ENCODE measurements at regions not wholly inside any gene's neighbourhood (a gene's known extent, or its start where the extent isn't known, plus 50 kb on each side); places are given as distances from the start of the nearest gene placed in this dataset.
"Not testable (repeated sequence)": the region's sequence is repeated elsewhere in the genome, so short reads cannot be mapped to it uniquely, and the experiment has no call there.

GRCh38 chr9:96108691-96109380 lies 193.1 kb downstream of the HSD17B3 start:
- TF ChIP-seq POLR2A (IDR thresholded peaks at IDR 0.05): no peak
- no peak for TF ChIP-seq POLR2AphosphoS5 (IDR thresholded peaks at IDR 0.05)
- no peak for TF ChIP-seq CTCF (IDR thresholded peaks at IDR 0.05)
- DNase-seq (ENCODE audit: low spot score): no peak
- no peaks in the 10 kb centered on the region for H3K36me3 ChIP-seq
- no peaks in the 10 kb centered on the region for H3K27me3 ChIP-seq (replicated peaks; ENCODE audit: insufficient read depth)
- H3K4me1 ChIP-seq (replicated peaks): no peaks in the 10 kb centered on the region
- no peaks in the 10 kb centered on the region for H3K9me3 ChIP-seq
- WGBS: 94% methylated on average over 8 of the region's 8 CpGs
- no peak overlapping the region for H3K4me3 ChIP-seq
- no peak overlapping the region for H3K27ac ChIP-seq
- intact Hi-C loops (cut with DNase I): no loop called here

GRCh38 chr9:96107436-96107835 lies 194.5 kb downstream of the HSD17B3 start:
- DNase-seq (ENCODE audit: low spot score): no peak
- 61% methylated on average over 2 of the region's 2 CpGs for WGBS
- intact Hi-C loops (cut with DNase I): no loop called here
- H3K36me3 ChIP-seq: no peaks in the 10 kb centered on the region
- no peaks in the 10 kb centered on the region for H3K9me3 ChIP-seq
- no peak overlapping the region for H3K4me3 ChIP-seq
- no peaks in the 10 kb centered on the region for H3K4me1 ChIP-seq (replicated peaks)
- no peak for TF ChIP-seq CTCF (IDR thresholded peaks at IDR 0.05)
- no peak for TF ChIP-seq POLR2AphosphoS5 (IDR thresholded peaks at IDR 0.05)
- TF ChIP-seq POLR2A (IDR thresholded peaks at IDR 0.05): no peak
- H3K27ac ChIP-seq: no peak overlapping the region
- H3K27me3 ChIP-seq (replicated peaks; ENCODE audit: insufficient read depth): no peaks in the 10 kb centered on the region

- intact Hi-C loops (cut with DNase I): no loop called here
Observed at GRCh38 chr9:96100385-96101300, 201.3 kb downstream of the HSD17B3 start.

GRCh38 chr9:96090630-96091029 lies 211.3 kb downstream of the HSD17B3 start:
- H3K27ac ChIP-seq; H3K27me3 ChIP-seq (replicated peaks; ENCODE audit: insufficient read depth); H3K4me3 ChIP-seq; H3K4me1 ChIP-seq (replicated peaks); H3K9me3 ChIP-seq; intact Hi-C loops (cut with DNase I); DNase-seq (ENCODE audit: low spot score); H3K36me3 ChIP-seq: not testable (repeated sequence)
- 70% methylated on average over 2 of the region's 2 CpGs for WGBS

More at GRCh38 chr9:96100385-96101300, 201.3 kb downstream of the HSD17B3 start:
- WGBS: 46% methylated on average over 12 of the region's 12 CpGs
- H3K9me3 ChIP-seq: no peaks in the 10 kb centered on the region
- TF ChIP-seq CTCF (IDR thresholded peaks at IDR 0.05) (no peak), POLR2AphosphoS5 (IDR thresholded peaks at IDR 0.05) (no peak), POLR2A (IDR thresholded peaks at IDR 0.05) (no peak)
- H3K27ac ChIP-seq: no peak overlapping the region
- DNase-seq (ENCODE audit: low spot score): no peak
- H3K36me3 ChIP-seq: no peaks in the 10 kb centered on the region
- no peaks in the 10 kb centered on the region for H3K4me1 ChIP-seq (replicated peaks)
- no peak overlapping the region for H3K4me3 ChIP-seq
- H3K27me3 ChIP-seq (replicated peaks; ENCODE audit: insufficient read depth): no peaks in the 10 kb centered on the region

- 68% methylated on average over 3 of the region's 5 CpGs for WGBS
- no peak for DNase-seq (ENCODE audit: low spot score)
Observed at GRCh38 chr9:96089452-96090085, 212.4 kb downstream of the HSD17B3 start.

More at GRCh38 chr9:96089452-96090085, 212.4 kb downstream of the HSD17B3 start:
- Histone ChIP-seq H3K27me3 (replicated peaks; ENCODE audit: insufficient read depth) (no peaks in the 10 kb centered on the region), H3K4me3 (no peak overlapping the region), H3K9me3 (no peaks in the 10 kb centered on the region), H3K27ac (no peak overlapping the region), H3K4me1 (replicated peaks) (no peaks in the 10 kb centered on the region), H3K36me3 (no peaks in the 10 kb centered on the region)
- TF ChIP-seq POLR2AphosphoS5 (IDR thresholded peaks at IDR 0.05) (no peak), CTCF (IDR thresholded peaks at IDR 0.05) (no peak), POLR2A (IDR thresholded peaks at IDR 0.05) (no peak)
- intact Hi-C loops (cut with DNase I): no loop called here

Data from prostate gland (tissue), 2 donors.